Liver (tissue), 8 donors: ENCODE measurements at regions not wholly inside any gene's neighbourhood (a gene's known extent, or its start where the extent isn't known, plus 50 kb on each side); places are given as distances from the start of the nearest gene placed in this dataset.

Experiments
- DNase-seq: peaks from one replicate; pipeline ENCODE4 v3.0.0-alpha.2; 2017; ENCODE audit warnings: low spot score
- H3K27ac ChIP-seq, 2 donors: one replicate each; pipeline ENCODE4 v1.7.0; 2013; ENCODE audit warnings: inconsistent platforms in 2 of 2, low read length in 2 of 2, control low read depth in 1 of 2, low read depth in 1 of 2, mild to moderate bottlenecking in 1 of 2
- H3K27me3 ChIP-seq, 4 donors: one replicate each; pipeline versions ENCODE4 v1.6.1 to v1.7.0; 2013; ENCODE audit warnings: low read length in 3 of 4, inconsistent platforms in 1 of 4, mild to moderate bottlenecking in 1 of 4, moderate library complexity in 1 of 4; ENCODE audit not compliant: control insufficient read depth in 4 of 4, insufficient read depth in 4 of 4
- H3K36me3 ChIP-seq, 4 donors: one replicate each; pipeline versions ENCODE4 v1.6.1 to v1.7.0; 2013; ENCODE audit warnings: low read length in 3 of 4, mild to moderate bottlenecking in 3 of 4, low read depth in 1 of 4, moderate library complexity in 1 of 4; ENCODE audit not compliant: control insufficient read depth in 4 of 4, insufficient read depth in 3 of 4
- H3K4me1 ChIP-seq, 4 donors: one replicate each; pipeline versions ENCODE4 v1.6.1 to v1.7.0; 2013; ENCODE audit warnings: low read length in 3 of 4, mild to moderate bottlenecking in 3 of 4, moderate library complexity in 1 of 4; ENCODE audit not compliant: control insufficient read depth in 4 of 4, insufficient read depth in 4 of 4
- H3K4me3 ChIP-seq, 3 donors: one replicate each; pipeline versions ENCODE4 v1.6.1 to v1.7.0; 2013; ENCODE audit warnings: low read length in 3 of 3, control low read depth in 1 of 3, low read depth in 1 of 3, mild to moderate bottlenecking in 1 of 3
- H3K9ac ChIP-seq, 2 donors: one replicate each; pipeline ENCODE4 v1.7.0; 2013; ENCODE audit warnings: low read length in 2 of 2, mild to moderate bottlenecking in 2 of 2, moderate library complexity in 2 of 2, control low read depth in 1 of 2, low read depth in 1 of 2
- H3K9me3 ChIP-seq, 4 donors: one replicate each; pipeline versions ENCODE4 v1.6.1 to v1.7.0; 2013; ENCODE audit warnings: low read length in 3 of 4; ENCODE audit not compliant: control insufficient read depth in 4 of 4
- CTCF ChIP-seq: fragments of 150-350 bp; IDR thresholded peaks from 2 replicates; pipeline ENCODE4 v1.5.1; 2017; ENCODE audit warnings: improper control_type of control experiment, low read depth, low read length; ENCODE audit not compliant: missing input control
- EGR1 ChIP-seq, 2 donors: IDR thresholded peaks; 2 replicates each; pipeline ENCODE4 v1.6.1; 2016 to 2018; ENCODE audit warnings: antibody characterized with exemption in 2 of 2, low read depth in 2 of 2
- FOXA1 ChIP-seq: IDR thresholded peaks from 2 replicates; pipeline ENCODE4 v1.6.1; 2016; ENCODE audit warnings: antibody characterized with exemption
- FOXA2 ChIP-seq: IDR thresholded peaks from 2 replicates; pipeline ENCODE4 v1.6.1; 2016; ENCODE audit warnings: antibody characterized with exemption
- GABPA ChIP-seq, 2 donors: IDR thresholded peaks in 1 of 2; conservative IDR thresholded peaks in 1 of 2; 2 replicates each; pipeline ENCODE4 v1.6.1; 2016; ENCODE audit warnings: antibody characterized with exemption in 2 of 2, mild to moderate bottlenecking in 1 of 2, moderate library complexity in 1 of 2
- HNF4A ChIP-seq, 2 donors: conservative IDR thresholded peaks; 2 replicates each; pipeline ENCODE4 v1.6.1; 2016; ENCODE audit warnings: antibody characterized with exemption in 2 of 2, mild to moderate bottlenecking in 2 of 2
- HNF4G ChIP-seq: IDR thresholded peaks from 2 replicates; pipeline ENCODE4 v1.6.1; 2016; ENCODE audit warnings: antibody characterized with exemption
- JUND ChIP-seq, 2 donors: IDR thresholded peaks; 2 replicates each; pipeline ENCODE4 v1.6.1; 2016; ENCODE audit warnings: antibody characterized with exemption in 2 of 2
- MAX ChIP-seq: IDR thresholded peaks from 2 replicates; pipeline ENCODE4 v1.6.1; 2016; ENCODE audit warnings: antibody characterized with exemption
- NR2F2 ChIP-seq: IDR thresholded peaks from 2 replicates; pipeline ENCODE4 v1.6.1; 2016; ENCODE audit warnings: antibody characterized with exemption
- RAD21 ChIP-seq, 2 donors: IDR thresholded peaks; 2 replicates each; pipeline ENCODE4 v1.6.1; 2016; ENCODE audit warnings: antibody characterized with exemption in 2 of 2, mild to moderate bottlenecking in 2 of 2
- RXRA ChIP-seq, 2 donors: IDR thresholded peaks; 2 replicates each; pipeline ENCODE4 v1.6.1; 2017 to 2018; ENCODE audit warnings: antibody characterized with exemption in 2 of 2, mild to moderate bottlenecking in 1 of 2
- SP1 ChIP-seq: IDR thresholded peaks from 2 replicates; pipeline ENCODE4 v1.6.1; 2018; ENCODE audit warnings: antibody characterized with exemption, mild to moderate bottlenecking
- TAF1 ChIP-seq: conservative IDR thresholded peaks from 2 replicates; pipeline ENCODE4 v1.6.1; 2016; ENCODE audit warnings: antibody characterized with exemption, mild to moderate bottlenecking
- YY1 ChIP-seq: IDR thresholded peaks from 2 replicates; pipeline ENCODE4 v1.6.1; 2016; ENCODE audit warnings: antibody characterized with exemption, mild to moderate bottlenecking
- ZBTB33 ChIP-seq: IDR thresholded peaks from 2 replicates; pipeline ENCODE4 v1.6.1; 2016; ENCODE audit warnings: antibody characterized with exemption
- WGBS: extraction: QIAGEN DNeasy Blood & Tissue Kit; methylation state at CpG from one replicate; pipeline ENCODE4 v1.1.7; 2013; 5-methylcytosine and 5-hydroxymethylcytosine counted together
- TF ChIP-seq, protein P1 (sequence below): IDR thresholded peaks from 2 replicates; pipeline ENCODE4 v1.6.1; 2016; ENCODE audit warnings: antibody characterized with exemption
- TF ChIP-seq, protein P2 (sequence below): IDR thresholded peaks from 2 replicates; pipeline ENCODE4 v1.6.1; 2016; ENCODE audit warnings: antibody characterized with exemption, mild to moderate bottlenecking
- donor health status: healthy.
- donor health status: healthy.
- donor health status: healthy.
- donor health status: healthy.
- donor health status: healthy.

DNA sequence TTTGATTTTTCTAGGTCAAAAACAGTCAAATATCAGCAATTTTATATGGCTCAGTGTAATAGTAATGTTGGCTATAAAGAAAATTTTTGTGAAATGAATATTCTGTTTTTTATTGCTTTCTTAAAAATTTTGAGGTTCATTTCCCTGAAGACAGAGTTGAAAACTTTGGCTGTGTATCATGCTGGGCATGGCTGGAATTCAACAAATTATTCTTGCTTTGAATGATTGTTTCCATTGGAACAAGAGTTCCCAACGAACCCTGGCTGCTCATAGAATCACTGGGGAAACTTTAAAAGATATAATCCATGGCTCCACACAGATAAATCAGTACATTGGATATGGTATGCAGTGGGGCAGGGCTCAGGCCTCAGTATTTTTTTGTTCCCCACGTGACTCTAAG lies 118.6 kb downstream of the PLCE1 start:
- Histone ChIP-seq H3K4me1 (no peaks in the 10 kb centered on the region), H3K9me3 (no peaks in the 10 kb centered on the region), H3K27me3 (no peaks in the 10 kb centered on the region), H3K9ac (no peak overlapping the region), H3K4me3 (no peak overlapping the region), H3K27ac (no peak overlapping the region), H3K36me3 (no peaks in the 10 kb centered on the region)
- TF ChIP-seq RXRA (IDR thresholded peaks at IDR 0.05) (no peak), JUND (IDR thresholded peaks at IDR 0.05) (no peak), EGR1 (IDR thresholded peaks at IDR 0.05; ENCODE audit: low read depth in 2 of 2) (no peak), YY1 (no peak), RAD21 (IDR thresholded peaks at IDR 0.05) (no peak), FOXA1 (no peak), SP1 (no peak), ZBTB33 (no peak), HNF4A (conservative IDR thresholded peaks at IDR 0.05) (no peak), CTCF (no peak), FOXA2 (no peak), GABPA (IDR thresholded peaks at IDR 0.05 in 1 of 2, conservative IDR thresholded peaks at IDR 0.05 in 1 of 2) (no peak), MAX (no peak), HNF4G (no peak), NR2F2 (no peak), TAF1 (no peak)
- TF ChIP-seq, protein P1, sequence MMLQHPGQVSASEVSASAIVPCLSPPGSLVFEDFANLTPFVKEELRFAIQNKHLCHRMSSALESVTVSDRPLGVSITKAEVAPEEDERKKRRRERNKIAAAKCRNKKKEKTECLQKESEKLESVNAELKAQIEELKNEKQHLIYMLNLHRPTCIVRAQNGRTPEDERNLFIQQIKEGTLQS = no peak
- TF ChIP-seq, protein P2, sequence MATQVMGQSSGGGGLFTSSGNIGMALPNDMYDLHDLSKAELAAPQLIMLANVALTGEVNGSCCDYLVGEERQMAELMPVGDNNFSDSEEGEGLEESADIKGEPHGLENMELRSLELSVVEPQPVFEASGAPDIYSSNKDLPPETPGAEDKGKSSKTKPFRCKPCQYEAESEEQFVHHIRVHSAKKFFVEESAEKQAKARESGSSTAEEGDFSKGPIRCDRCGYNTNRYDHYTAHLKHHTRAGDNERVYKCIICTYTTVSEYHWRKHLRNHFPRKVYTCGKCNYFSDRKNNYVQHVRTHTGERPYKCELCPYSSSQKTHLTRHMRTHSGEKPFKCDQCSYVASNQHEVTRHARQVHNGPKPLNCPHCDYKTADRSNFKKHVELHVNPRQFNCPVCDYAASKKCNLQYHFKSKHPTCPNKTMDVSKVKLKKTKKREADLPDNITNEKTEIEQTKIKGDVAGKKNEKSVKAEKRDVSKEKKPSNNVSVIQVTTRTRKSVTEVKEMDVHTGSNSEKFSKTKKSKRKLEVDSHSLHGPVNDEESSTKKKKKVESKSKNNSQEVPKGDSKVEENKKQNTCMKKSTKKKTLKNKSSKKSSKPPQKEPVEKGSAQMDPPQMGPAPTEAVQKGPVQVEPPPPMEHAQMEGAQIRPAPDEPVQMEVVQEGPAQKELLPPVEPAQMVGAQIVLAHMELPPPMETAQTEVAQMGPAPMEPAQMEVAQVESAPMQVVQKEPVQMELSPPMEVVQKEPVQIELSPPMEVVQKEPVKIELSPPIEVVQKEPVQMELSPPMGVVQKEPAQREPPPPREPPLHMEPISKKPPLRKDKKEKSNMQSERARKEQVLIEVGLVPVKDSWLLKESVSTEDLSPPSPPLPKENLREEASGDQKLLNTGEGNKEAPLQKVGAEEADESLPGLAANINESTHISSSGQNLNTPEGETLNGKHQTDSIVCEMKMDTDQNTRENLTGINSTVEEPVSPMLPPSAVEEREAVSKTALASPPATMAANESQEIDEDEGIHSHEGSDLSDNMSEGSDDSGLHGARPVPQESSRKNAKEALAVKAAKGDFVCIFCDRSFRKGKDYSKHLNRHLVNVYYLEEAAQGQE = no peak
- no peak for DNase-seq
- 74% methylated on average over 2 of the region's 2 CpGs for WGBS

DNA sequence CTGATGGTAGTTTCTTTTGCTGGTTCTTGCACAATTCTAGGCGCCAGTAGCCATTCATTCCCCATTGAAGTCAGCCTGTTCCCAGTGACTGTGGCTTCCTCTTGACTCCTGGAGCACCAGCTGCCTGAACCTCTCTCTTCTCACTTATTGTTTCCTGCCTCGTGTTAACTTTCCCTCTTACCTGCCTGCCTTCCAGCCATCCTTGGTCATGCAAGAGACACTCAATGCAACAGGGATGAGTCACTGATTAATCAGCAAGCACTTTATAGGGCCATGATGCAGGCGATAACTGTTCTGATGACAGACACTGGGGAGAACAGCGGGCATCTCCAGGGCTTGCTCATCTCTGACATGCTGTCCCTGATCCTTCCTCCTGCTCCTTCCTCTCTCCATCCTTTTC lies 122.0 kb downstream of the PLCE1 start:
- TF ChIP-seq, protein P2 = no peak
- TF ChIP-seq HNF4A (conservative IDR thresholded peaks at IDR 0.05) = no peak
- no peak for TF ChIP-seq RAD21 (IDR thresholded peaks at IDR 0.05)
- no peak for TF ChIP-seq NR2F2
- Histone ChIP-seq H3K36me3 (no peaks in the 10 kb centered on the region), H3K9ac (no peak overlapping the region), H3K9me3 (no peaks in the 10 kb centered on the region), H3K27ac (no peak overlapping the region), H3K4me3 (no peak overlapping the region), H3K4me1 (no peaks in the 10 kb centered on the region), H3K27me3 (no peaks in the 10 kb centered on the region)
- DNase-seq = no peak
- WGBS = 83% methylated on average over 4 of the region's 4 CpGs
